Keratinocyte (primary cell): ENCODE measurements at regions not wholly inside any gene's neighbourhood (a gene's known extent, or its start where the extent isn't known, plus 50 kb on each side); places are given as distances from the start of the nearest gene placed in this dataset.

ENCODE experiments used
- DNase-seq: peaks from one replicate; pipeline ENCODE4 v3.0.0-alpha.2; 2011; ENCODE audit warnings: low read depth, missing footprints, low spot score
- FAIRE-seq: peaks from 2 replicates; lab custom pipeline; 2011; peaks lifted over from hg19 to GRCh38; lab: Jason Lieb, UNC
- H2AFZ ChIP-seq: 2 replicates; pipeline ENCODE4 v1.6.0; 2012; ENCODE audit warnings: low read length, control low read depth, inconsistent platforms; ENCODE audit not compliant: control insufficient read depth
- H3K27ac ChIP-seq: 2 replicates; pipeline ENCODE4 v1.5.1; 2011; ENCODE audit warnings: low read length; ENCODE audit not compliant: control insufficient read depth, insufficient read depth
- H3K27me3 ChIP-seq: 3 replicates; pipeline ENCODE4 v1.6.0; 2011; ENCODE audit warnings: low read length; ENCODE audit not compliant: control insufficient read depth, insufficient read depth; ENCODE audit errors: extremely low read depth
- H3K36me3 ChIP-seq, 2 experiments: 2 replicates in 1 of 2; 3 replicates in 1 of 2; pipeline ENCODE4 v1.5.1; 2011; ENCODE audit warnings: low read length in 2 of 2, mild to moderate bottlenecking in 1 of 2; ENCODE audit not compliant: control insufficient read depth in 2 of 2, insufficient read depth in 2 of 2; ENCODE audit errors: extremely low read depth in 1 of 2
- H3K4me1 ChIP-seq: 3 replicates; pipeline ENCODE4 v1.5.1; 2011; ENCODE audit warnings: low read length; ENCODE audit not compliant: control insufficient read depth, insufficient read depth; ENCODE audit errors: extremely low read depth
- H3K4me2 ChIP-seq: 3 replicates; pipeline ENCODE4 v1.6.0; 2011; ENCODE audit warnings: low read depth, low read length; ENCODE audit not compliant: control insufficient read depth, insufficient read depth; ENCODE audit errors: extremely low read depth
- H3K4me3 ChIP-seq, 3 experiments: fragments of 200-600 bp in 1 of 3; sonication (generic) in 1 of 3; 2 replicates in 2 of 3; 3 replicates in 1 of 3; pipeline ENCODE4 v1.5.1; 2011 to 2016; ENCODE audit warnings: low read length in 3 of 3, mild to moderate bottlenecking in 3 of 3, control low read depth in 2 of 3, inconsistent platforms in 1 of 3, low read depth in 1 of 3, mixed read lengths in 1 of 3, mixed run types in 1 of 3, moderate library complexity in 1 of 3; ENCODE audit not compliant: control insufficient read depth in 2 of 3, insufficient read depth in 2 of 3; ENCODE audit errors: extremely low read depth in 1 of 3
- H3K79me2 ChIP-seq: 2 replicates; pipeline ENCODE4 v1.6.0; 2012; ENCODE audit warnings: low read length; ENCODE audit not compliant: control insufficient read depth, insufficient read depth
- H3K9ac ChIP-seq: 3 replicates; pipeline ENCODE4 v1.6.0; 2011; ENCODE audit warnings: low read length; ENCODE audit not compliant: control insufficient read depth, insufficient read depth; ENCODE audit errors: extremely low read depth
- H3K9me1 ChIP-seq: 3 replicates; pipeline ENCODE4 v1.6.0; 2011; ENCODE audit warnings: low read length; ENCODE audit not compliant: control insufficient read depth, insufficient read depth; ENCODE audit errors: extremely low read depth
- H3K9me3 ChIP-seq: 2 replicates; pipeline ENCODE4 v1.5.1; 2012; ENCODE audit warnings: low read depth, low read length; ENCODE audit not compliant: control insufficient read depth
- H4K20me1 ChIP-seq: 3 replicates; pipeline ENCODE4 v1.6.0; 2011; ENCODE audit warnings: low read length; ENCODE audit not compliant: control insufficient read depth, insufficient read depth; ENCODE audit errors: extremely low read depth
- CTCF ChIP-seq, 3 experiments: IDR thresholded peaks in 1 of 3; conservative IDR thresholded peaks in 1 of 3; optimal IDR thresholded peaks in 1 of 3; 2 replicates in 2 of 3; 3 replicates in 1 of 3; pipeline versions ENCODE3 to v1.5.1; 2011; ENCODE audit warnings: low read length in 3 of 3, mild to moderate bottlenecking in 3 of 3, moderate library complexity in 2 of 3, control low read depth in 1 of 3, inconsistent platforms in 1 of 3; ENCODE audit not compliant: insufficient read depth in 2 of 3; ENCODE audit errors: extremely low read depth in 1 of 3
- EZH2 ChIP-seq: IDR thresholded peaks from one replicate; pipeline ENCODE4 v1.6.1; 2012; ENCODE audit warnings: inconsistent platforms, mild to moderate bottlenecking, low read length, moderate library complexity
- dilution Hi-C: fragments of 300-500 bp; cut with MboI; formaldehyde crosslinking; loops from one replicate; pipeline ENCODE4 v1.7.0; 2020; ENCODE audit warnings: low sequenced_read_pairs; ENCODE audit not compliant: extremely low pct_ligation_motif_present

GRCh38 chr14:85242666-85243065 lies 287.3 kb upstream of the FLRT2 start:
- no peak for TF ChIP-seq CTCF (optimal IDR thresholded peaks at IDR 0.05 in 1 of 3, IDR thresholded peaks at IDR 0.05 in 1 of 3, conservative IDR thresholded peaks at IDR 0.05 in 1 of 3; ENCODE audit: extremely low read depth in 1 of 3, insufficient read depth in 2 of 3, low read length in 3 of 3)
- TF ChIP-seq EZH2, result no peak
- Histone ChIP-seq H3K4me2 (no peak overlapping the region), H4K20me1 (no peaks in the 10 kb centered on the region), H3K36me3 (no peaks in the 10 kb centered on the region), H2AFZ (no peak overlapping the region), H3K9ac (no peak overlapping the region), H3K9me3 (no peaks in the 10 kb centered on the region), H3K4me1 (no peaks in the 10 kb centered on the region), H3K27me3 (no peaks in the 10 kb centered on the region), H3K27ac (no peak overlapping the region), H3K79me2 (no peaks in the 10 kb centered on the region), H3K4me3 (no peak overlapping the region), H3K9me1 (no peaks in the 10 kb centered on the region)
- DNase-seq, result no peak
- dilution Hi-C loops, result no loop called here
- no peak for FAIRE-seq

- DNase-seq (no peak), FAIRE-seq (no peak)
- Histone ChIP-seq H3K9me3 (no peaks in the 10 kb centered on the region), H3K9me1 (no peaks in the 10 kb centered on the region), H3K27me3 (no peaks in the 10 kb centered on the region), H3K4me2 (no peak overlapping the region), H2AFZ (no peak overlapping the region), H3K4me3 (no peak overlapping the region), H3K36me3 (no peaks in the 10 kb centered on the region), H3K79me2 (no peaks in the 10 kb centered on the region), H3K9ac (no peak overlapping the region), H3K27ac (no peak overlapping the region), H4K20me1 (no peaks in the 10 kb centered on the region), H3K4me1 (peaks cover under 1% of the 10 kb centered on the region)
- no peak for TF ChIP-seq EZH2
- TF ChIP-seq CTCF (optimal IDR thresholded peaks at IDR 0.05 in 1 of 3, IDR thresholded peaks at IDR 0.05 in 1 of 3, conservative IDR thresholded peaks at IDR 0.05 in 1 of 3; ENCODE audit: extremely low read depth in 1 of 3, insufficient read depth in 2 of 3, low read length in 3 of 3), result no peak
- dilution Hi-C loops, result no loop called here
These were observed 286.6 kb upstream of the FLRT2 start for GRCh38 chr14:85243321-85243720.
